MM.1S (cell line): ENCODE measurements at regions not wholly inside any gene's neighbourhood (a gene's known extent, or its start where the extent isn't known, plus 50 kb on each side); places are given as distances from the start of the nearest gene placed in this dataset.

Experiments
- CTCF ChIP-seq: fragments of 300-600 bp; sonication (generic); IDR thresholded peaks from 2 replicates; pipeline ENCODE4 v1.5.1; 2016; ENCODE audit warnings: antibody characterized with exemption, low read length, mixed read lengths
- EZH2 ChIP-seq: fragments of 300-600 bp; sonication (generic); optimal IDR thresholded peaks from 2 replicates; pipeline ENCODE3; 2017; ENCODE audit warnings: low read depth, mild to moderate bottlenecking, antibody characterized with exemption, low read length, mixed read lengths
- EZH2phosphoT487 ChIP-seq: fragments of 300-600 bp; sonication (generic); IDR thresholded peaks from 2 replicates; pipeline ENCODE4 v1.6.1; 2018; ENCODE audit warnings: antibody characterized with exemption, low read length

- TF ChIP-seq CTCF = no peak
- no peak for TF ChIP-seq EZH2
- no peak for TF ChIP-seq EZH2phosphoT487
Measured at GRCh38 chr4:20178902-20179576, 72.7 kb upstream of the SLIT2 start.
